ENCODE measurements at regions not wholly inside any gene's neighbourhood (a gene's known extent, or its start where the extent isn't known, plus 50 kb on each side); places are given as distances from the start of the nearest gene placed in this dataset.
"Not testable (repeated sequence)": the region's sequence is repeated elsewhere in the genome, so short reads cannot be mapped to it uniquely, and the experiment has no call there.

- DNase-seq, result no peak
Observed at GRCh38 chr1:117757668-117758067, 151.8 kb downstream of the TENT5C start.

- peak; percentile 37 to 63 for DNase-seq
Observed at GRCh38 chr1:117758444-117759316, 152.8 kb downstream of the TENT5C start.

DNA sequence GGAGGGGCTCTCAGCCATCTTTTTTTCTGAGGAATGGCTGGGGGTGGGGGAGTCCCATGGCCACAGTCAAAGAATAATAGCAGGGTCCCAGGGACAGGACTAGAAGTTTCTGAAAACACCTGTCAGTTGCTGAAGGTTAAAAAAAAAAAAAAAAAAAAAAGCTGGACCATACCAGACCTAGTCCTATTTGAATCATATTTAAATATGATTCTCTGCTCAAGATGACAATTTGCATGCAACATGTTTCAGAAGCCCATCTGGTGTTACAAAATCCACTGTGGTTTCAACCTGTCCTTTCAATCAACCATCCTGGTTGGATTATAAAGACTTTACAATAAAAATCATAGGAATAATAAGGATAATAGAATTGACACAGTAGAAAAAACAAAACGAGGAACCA, 153.7 kb downstream of the TENT5C start:
- no peak for DNase-seq

GRCh38 chr1:117760069-117760468, 154.2 kb downstream of the TENT5C start:
- no peak for DNase-seq

DNA sequence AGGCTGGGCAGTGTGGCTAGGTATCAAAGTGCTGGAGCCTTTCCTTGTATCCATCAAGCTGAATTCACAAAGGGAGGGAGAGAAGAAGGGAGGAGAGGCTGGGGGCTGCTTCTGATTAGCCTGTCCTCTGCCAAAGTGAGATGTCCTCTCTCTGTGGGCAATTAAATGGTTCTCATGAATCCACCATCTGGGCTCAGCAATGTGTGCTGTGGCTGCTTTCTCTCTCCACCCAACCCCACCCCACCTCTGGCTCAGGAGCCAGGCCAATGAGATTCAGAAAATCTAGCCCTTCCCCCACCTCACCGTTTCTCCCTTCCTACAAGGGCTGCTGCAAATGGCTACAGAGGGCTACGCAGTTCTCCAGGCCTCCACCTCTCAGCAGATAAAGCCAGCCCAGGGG, 154.6 kb downstream of the TENT5C start:
- DNase-seq, result no peak

GRCh38 chr1:117767756-117768155, 161.7 kb downstream of the GDAP2 start:
- not testable (repeated sequence) for DNase-seq

DNA sequence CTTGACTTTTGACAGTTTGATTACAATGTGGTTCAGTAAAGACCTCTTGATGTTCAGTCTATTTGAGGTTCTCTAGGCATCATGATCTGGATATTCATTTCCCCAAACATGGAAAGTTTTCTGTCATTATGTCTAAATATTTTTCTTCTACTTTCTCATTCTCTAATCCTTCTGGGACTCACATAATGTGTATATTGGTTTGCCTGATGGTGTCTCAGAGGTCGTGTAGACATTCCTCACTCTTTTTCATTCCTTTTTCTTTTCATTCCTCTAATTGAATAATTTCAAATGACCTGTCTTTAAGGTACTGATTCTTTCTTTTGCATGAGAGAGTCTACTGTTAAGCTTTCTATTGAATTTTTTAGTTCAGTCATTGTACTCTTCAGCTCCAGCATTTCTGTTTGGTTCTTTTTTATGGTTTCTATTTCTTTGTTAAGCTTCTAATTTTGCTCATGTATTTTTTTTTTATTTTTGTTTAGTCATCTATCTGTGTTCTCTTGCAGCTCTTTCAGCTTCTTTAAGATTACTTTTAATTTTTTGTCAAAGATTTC, 158.4 kb downstream of the GDAP2 start:
- no peak for DNase-seq

GRCh38 chr1:117779364-117779763, 150.1 kb downstream of the GDAP2 start:
- DNase-seq, result no peak

DNA sequence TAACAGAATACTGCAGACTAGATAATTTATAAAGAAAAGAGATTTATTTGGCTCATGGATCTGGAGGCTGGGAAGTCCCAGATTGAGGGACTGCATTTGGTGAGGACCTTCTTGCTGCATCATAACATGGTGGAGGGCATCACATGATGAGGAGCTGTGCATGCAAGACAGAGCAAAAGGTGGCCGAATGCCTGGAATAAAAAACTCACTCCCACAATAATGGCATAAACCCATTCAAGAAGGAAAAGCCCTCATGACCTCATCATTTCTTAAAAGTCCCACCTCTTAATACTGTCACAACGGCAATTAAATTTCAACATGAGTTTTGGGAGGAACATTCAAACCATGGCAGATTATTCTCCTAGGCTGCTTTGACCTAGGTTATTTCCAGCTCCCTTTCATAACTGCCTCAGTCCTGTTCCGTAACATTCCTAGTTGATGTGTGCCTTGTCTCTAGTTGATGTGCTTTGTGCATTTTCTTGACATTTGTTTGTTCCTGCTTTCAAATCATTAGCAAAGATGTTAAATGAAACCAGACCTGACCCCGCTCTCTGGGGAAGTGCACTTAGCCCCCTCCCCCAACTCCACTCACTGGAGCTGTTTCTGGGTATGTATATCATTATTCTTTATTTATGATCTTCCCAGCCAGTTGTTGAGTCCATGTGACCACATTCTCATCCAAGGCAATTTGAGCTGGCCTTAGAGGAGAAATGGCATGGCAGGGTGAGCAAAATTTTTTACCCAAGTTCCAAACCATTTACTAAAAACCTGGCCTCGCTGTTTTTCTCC, 148.5 kb downstream of the GDAP2 start:
- DNase-seq, result no peak

GRCh38 chr1:117782056-117782455, 147.4 kb downstream of the GDAP2 start:
- DNase-seq, result no peak

- no peak for DNase-seq
Observed at GRCh38 chr1:117783606-117784396, 145.6 kb downstream of the GDAP2 start.

- no peak for DNase-seq
Observed at GRCh38 chr1:117788014-117788413, 141.4 kb downstream of the GDAP2 start.

GRCh38 chr1:117793413-117793812, 136.0 kb downstream of the GDAP2 start:
- no peak for DNase-seq

- no peak for DNase-seq
Observed at GRCh38 chr1:117794073-117794472, 135.3 kb downstream of the GDAP2 start.

- DNase-seq, result no peak
Observed at GRCh38 chr1:117795190-117795589, 134.2 kb downstream of the GDAP2 start.

GRCh38 chr1:117795792-117796191, 133.6 kb downstream of the GDAP2 start:
- no peak for DNase-seq

- DNase-seq, result no peak
Observed at GRCh38 chr1:117796226-117796625, 133.2 kb downstream of the GDAP2 start.

DNA sequence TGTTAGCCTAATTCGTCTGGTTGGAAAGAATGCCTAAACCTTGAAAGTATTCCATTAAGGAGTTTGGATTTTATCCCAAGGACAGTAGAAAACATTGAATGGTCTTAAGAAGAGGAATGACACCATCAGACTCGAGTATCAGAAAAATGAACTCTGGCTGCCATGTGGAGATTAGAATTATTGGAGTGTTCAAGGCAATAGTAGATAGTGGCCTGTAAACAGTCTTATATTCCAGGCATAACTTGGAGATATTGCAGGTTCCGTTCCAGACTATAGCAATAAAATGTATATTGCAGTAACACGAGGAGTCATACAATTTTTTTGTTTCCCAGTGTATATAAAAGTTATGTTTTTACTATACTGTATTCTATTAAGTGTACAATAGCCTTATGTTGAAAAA, 130.9 kb downstream of the GDAP2 start:
- DNase-seq, result no peak

GRCh38 chr1:117802531-117803257, 126.7 kb downstream of the GDAP2 start:
- DNase-seq, result no peak

DNA sequence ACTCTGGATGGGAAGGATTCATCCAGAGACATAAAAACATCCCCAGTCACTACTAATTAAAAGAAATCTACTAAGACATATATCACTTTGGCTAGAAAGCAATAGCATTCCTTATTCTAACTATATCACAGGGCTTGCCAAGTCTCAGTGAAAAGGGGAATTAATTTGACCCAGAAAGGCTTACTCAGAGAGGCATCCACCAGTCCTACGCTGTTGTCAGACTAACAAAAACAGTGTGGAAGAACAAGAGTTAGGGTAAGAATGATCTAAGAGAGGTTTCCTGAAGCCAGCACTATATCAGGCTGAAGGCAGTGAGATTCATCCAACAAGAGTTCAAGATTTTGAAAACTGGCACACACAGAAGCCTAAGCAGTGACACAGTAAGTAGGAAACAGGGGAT, 126.1 kb downstream of the GDAP2 start:
- no peak for DNase-seq

DNA sequence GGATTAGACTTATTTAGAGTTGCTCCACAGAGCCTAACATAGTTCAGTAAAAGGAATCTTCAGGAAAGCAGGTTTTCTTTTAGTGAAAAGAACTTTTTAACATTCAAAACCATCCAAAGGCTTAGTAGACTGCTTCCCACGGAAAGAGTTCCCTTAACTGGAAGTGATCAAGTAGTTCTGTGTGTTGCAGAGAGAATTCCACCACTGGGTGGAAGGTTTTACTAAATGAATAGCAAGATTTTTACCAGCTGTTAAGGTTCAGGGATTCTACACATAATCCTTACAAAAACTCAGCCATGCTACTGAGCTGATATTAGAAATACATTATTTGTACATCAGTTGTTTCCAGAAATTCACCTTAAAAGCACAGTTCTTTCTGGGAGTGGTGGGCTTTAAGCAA, 119.7 kb downstream of the GDAP2 start:
- no peak for DNase-seq

GRCh38 chr1:117810553-117810952, 118.9 kb downstream of the GDAP2 start:
- no peak for DNase-seq
